ENCODE measurements at regions not wholly inside any gene's neighbourhood (a gene's known extent, or its start where the extent isn't known, plus 50 kb on each side); places are given as distances from the start of the nearest gene placed in this dataset.

GRCh38 chr6:4591218-4591617, 185.0 kb upstream of the CDYL start:
- DNase-seq (ENCODE audit: low read depth in 2 of 2), result no peak

GRCh38 chr6:4589295-4589694, 186.9 kb upstream of the CDYL start:
- DNase-seq (ENCODE audit: low read depth in 2 of 2), result no peak

- no peak for DNase-seq (ENCODE audit: low read depth in 2 of 2)
Measured at GRCh38 chr6:4588581-4588980, 187.6 kb upstream of the CDYL start.

GRCh38 chr6:4588163-4588562, 188.0 kb upstream of the CDYL start:
- DNase-seq (ENCODE audit: low read depth in 2 of 2), result no peak

- no peak for DNase-seq (ENCODE audit: low read depth in 2 of 2)
Measured at GRCh38 chr6:4587171-4587570, 189.0 kb upstream of the CDYL start.

- DNase-seq (ENCODE audit: low read depth in 2 of 2), result no peak
Measured at GRCh38 chr6:4586469-4586859, 189.7 kb upstream of the CDYL start.

GRCh38 chr6:4585682-4586468, 190.3 kb upstream of the CDYL start:
- no peak for DNase-seq (ENCODE audit: low read depth in 2 of 2)

GRCh38 chr6:4584801-4585200, 191.4 kb upstream of the CDYL start:
- DNase-seq (ENCODE audit: low read depth in 2 of 2), result no peak

- peak in 1 of 2 donors; percentile 48 for DNase-seq (ENCODE audit: low read depth in 2 of 2)
Measured at GRCh38 chr6:4582506-4583417, 193.4 kb upstream of the CDYL start.

GRCh38 chr6:4581468-4582385, 194.5 kb upstream of the CDYL start:
- DNase-seq (ENCODE audit: low read depth in 2 of 2), result peak; percentile 49 to 96

- DNase-seq (ENCODE audit: low read depth in 2 of 2), result no peak
Measured at GRCh38 chr6:4580361-4580760, 195.8 kb upstream of the CDYL start.

GRCh38 chr6:4577406-4577805, 198.8 kb upstream of the CDYL start:
- peak in 1 of 2 donors; percentile 96 for DNase-seq (ENCODE audit: low read depth in 2 of 2)

GRCh38 chr6:4575714-4576113, 200.5 kb upstream of the CDYL start:
- no peak for DNase-seq (ENCODE audit: low read depth in 2 of 2)

- DNase-seq (ENCODE audit: low read depth in 2 of 2), result no peak
Measured at GRCh38 chr6:4574007-4574406, 202.2 kb upstream of the CDYL start.

- no peak for DNase-seq (ENCODE audit: low read depth in 2 of 2)
Measured at GRCh38 chr6:4571011-4571410, 205.2 kb upstream of the CDYL start.

GRCh38 chr6:4568138-4568537, 208.1 kb upstream of the CDYL start:
- DNase-seq (ENCODE audit: low read depth in 2 of 2), result no peak

GRCh38 chr6:4567141-4567540, 209.1 kb upstream of the CDYL start:
- peak in 1 of 2 donors; percentile 35 for DNase-seq (ENCODE audit: low read depth in 2 of 2)

GRCh38 chr6:4565301-4566250, 210.6 kb upstream of the CDYL start:
- no peak for DNase-seq (ENCODE audit: low read depth in 2 of 2)

- DNase-seq (ENCODE audit: low read depth in 2 of 2), result no peak
Measured at GRCh38 chr6:4564801-4565271, 211.4 kb upstream of the CDYL start.

GRCh38 chr6:4563877-4564276, 212.3 kb upstream of the CDYL start:
- DNase-seq (ENCODE audit: low read depth in 2 of 2), result no peak
